Thoracic aorta (tissue), 2 donors: ENCODE measurements at regions not wholly inside any gene's neighbourhood (a gene's known extent, or its start where the extent isn't known, plus 50 kb on each side); places are given as distances from the start of the nearest gene placed in this dataset.
A peak's percentile ranks its signal among the peaks of the same experiment; 100 is the strongest.

Experiments
- ATAC-seq: fragments of 150-250 bp; one replicate; pipeline ENCODE4 v1.8.0; 2017; ENCODE audit warnings: low read depth; ENCODE audit not compliant: insufficient number of reproducible peaks, low FRiP score
- DNase-seq: peaks from one replicate; pipeline ENCODE4 v3.0.0-alpha.2; 2020; ENCODE audit warnings: low spot score
- H3K27ac ChIP-seq, 2 donors: fragments of 200-600 bp; sonication (generic); 1 replicate in 1 of 2; 2 replicates in 1 of 2; pipeline ENCODE4 v1.5.1; 2016; ENCODE audit warnings: mild to moderate bottlenecking in 2 of 2, moderate library complexity in 2 of 2
- H3K27me3 ChIP-seq: fragments of 200-600 bp; sonication (generic); replicated peaks from 2 replicates; pipeline ENCODE4 v1.6.0; 2016; ENCODE audit warnings: mild to moderate bottlenecking; ENCODE audit not compliant: insufficient read depth
- H3K36me3 ChIP-seq: fragments of 200-600 bp; sonication (generic); one replicate; pipeline ENCODE4 v1.5.1; 2016
- H3K4me1 ChIP-seq, 2 donors: fragments of 200-600 bp; sonication (generic); 1 replicate in 1 of 2; 2 replicates in 1 of 2; pipeline versions ENCODE4 v1.5.1 to v1.6.0; 2016; ENCODE audit warnings: low read depth in 2 of 2, mild to moderate bottlenecking in 1 of 2; ENCODE audit not compliant: control insufficient read depth in 1 of 2
- H3K4me3 ChIP-seq: fragments of 200-600 bp; sonication (generic); 2 replicates; pipeline ENCODE4 v1.5.1; 2016; ENCODE audit warnings: mild to moderate bottlenecking
- H3K9me3 ChIP-seq: fragments of 200-600 bp; sonication (generic); 2 replicates; pipeline ENCODE4 v1.5.1; 2016
- CTCF ChIP-seq: fragments of 200-600 bp; sonication (generic); IDR thresholded peaks from one replicate; pipeline ENCODE4 v1.5.1; 2019; ENCODE audit warnings: antibody characterized with exemption

GRCh38 chr6:154898821-154899220 is 96.3 kb upstream of the TIAM2 start:
- H3K27ac ChIP-seq, result no peak overlapping the region
- no peaks in the 10 kb centered on the region for H3K9me3 ChIP-seq
- H3K27me3 ChIP-seq, result no peaks in the 10 kb centered on the region
- no peaks in the 10 kb centered on the region for H3K36me3 ChIP-seq
- no peak overlapping the region for H3K4me3 ChIP-seq
- H3K4me1 ChIP-seq, result peaks cover 0 to 22% of the 10 kb centered on the region in 2 donors
- ATAC-seq, result no peak
- TF ChIP-seq CTCF, result no peak
- DNase-seq, result no peak

GRCh38 chr6:154899824-154900463 is 95.2 kb upstream of the TIAM2 start:
- no peak for DNase-seq
- no peak for TF ChIP-seq CTCF
- no peak overlapping the region for H3K27ac ChIP-seq
- no peak for ATAC-seq
- no peak overlapping the region for H3K4me3 ChIP-seq
- H3K27me3 ChIP-seq, result no peaks in the 10 kb centered on the region
- peaks cover 0 to 13% of the 10 kb centered on the region in 2 donors for H3K4me1 ChIP-seq
- H3K36me3 ChIP-seq, result no peaks in the 10 kb centered on the region
- no peaks in the 10 kb centered on the region for H3K9me3 ChIP-seq

GRCh38 chr6:154901876-154902552 is 93.1 kb upstream of the TIAM2 start:
- H3K4me1 ChIP-seq, result peaks cover 0 to 13% of the 10 kb centered on the region in 2 donors
- DNase-seq, result no peak

DNA sequence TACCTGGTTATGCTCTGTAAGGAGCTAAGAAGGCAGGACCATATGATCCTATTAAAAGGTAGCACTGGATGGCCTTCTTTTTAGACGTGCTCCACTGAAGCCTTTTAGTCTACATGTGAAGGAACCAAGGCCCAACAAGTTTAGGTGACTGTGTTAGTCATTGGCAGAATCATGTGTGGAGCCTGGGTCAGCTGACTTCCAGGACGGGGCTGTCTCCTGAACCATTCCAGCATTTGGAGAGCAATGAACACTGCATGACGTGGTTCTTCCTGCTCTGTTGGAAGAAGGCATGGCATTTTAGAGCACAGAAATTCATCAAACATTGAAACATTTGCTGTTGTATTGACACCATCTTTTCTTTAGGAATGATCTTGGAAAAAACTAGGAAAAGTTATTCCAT is 87.8 kb upstream of the TIAM2 start:
- H3K36me3 ChIP-seq, result no peaks in the 10 kb centered on the region
- no peak for TF ChIP-seq CTCF
- peaks cover 0 to 3% of the 10 kb centered on the region in 2 donors for H3K4me1 ChIP-seq
- H3K27ac ChIP-seq, result no peak overlapping the region
- H3K4me3 ChIP-seq, result no peak overlapping the region
- H3K9me3 ChIP-seq, result no peaks in the 10 kb centered on the region
- no peaks in the 10 kb centered on the region for H3K27me3 ChIP-seq
- ATAC-seq (peak; percentile 49), DNase-seq (no peak)

More at GRCh38 chr6:154901876-154902552, 93.1 kb upstream of the TIAM2 start:
- TF ChIP-seq CTCF, result no peak
- no peaks in the 10 kb centered on the region for H3K36me3 ChIP-seq
- no peak for ATAC-seq
- no peak overlapping the region for H3K27ac ChIP-seq
- no peaks in the 10 kb centered on the region for H3K27me3 ChIP-seq
- no peaks in the 10 kb centered on the region for H3K9me3 ChIP-seq
- no peak overlapping the region for H3K4me3 ChIP-seq

GRCh38 chr6:154908723-154909122 is 86.4 kb upstream of the TIAM2 start:
- Histone ChIP-seq H3K27me3 (no peaks in the 10 kb centered on the region), H3K4me1 (no peaks in the 10 kb centered on the region), H3K27ac (no peak overlapping the region), H3K36me3 (no peaks in the 10 kb centered on the region), H3K4me3 (no peak overlapping the region), H3K9me3 (no peaks in the 10 kb centered on the region)
- no peak for TF ChIP-seq CTCF
- ATAC-seq, result no peak
- no peak for DNase-seq
